Gastroesophageal sphincter (tissue), 3 donors: ENCODE measurements at regions not wholly inside any gene's neighbourhood (a gene's known extent, or its start where the extent isn't known, plus 50 kb on each side); places are given as distances from the start of the nearest gene placed in this dataset.
"Not testable (repeated sequence)": the region's sequence is repeated elsewhere in the genome, so short reads cannot be mapped to it uniquely, and the experiment has no call there.

Experiments
- CTCF ChIP-seq, 4 experiments: fragments of 200-600 bp in 2 of 4; fragments of 450-650 bp in 2 of 4; sonication (generic) in 1 of 4; IDR thresholded peaks; one replicate each; pipeline ENCODE4 v1.5.1; 2017 to 2019; ENCODE audit warnings: antibody characterized with exemption in 4 of 4, mild to moderate bottlenecking in 2 of 4, moderate library complexity in 2 of 4
- EP300 ChIP-seq: sonication (generic); formaldehyde crosslinking; IDR thresholded peaks from one replicate; pipeline ENCODE4 v1.6.1; 2017; ENCODE audit warnings: antibody characterized with exemption, mild to moderate bottlenecking
- POLR2A ChIP-seq, 2 donors: fragments of 450-650 bp; IDR thresholded peaks; one replicate each; pipeline ENCODE4 v1.6.1; 2017; ENCODE audit warnings: antibody characterized with exemption in 2 of 2, mild to moderate bottlenecking in 2 of 2, moderate library complexity in 1 of 2
- POLR2AphosphoS5 ChIP-seq: sonication (generic); formaldehyde crosslinking; IDR thresholded peaks from one replicate; pipeline ENCODE4 v1.6.1; 2017; ENCODE audit warnings: antibody characterized with exemption

GRCh38 chr10:65054701-65055100, 1533.5 kb downstream of the REEP3 start:
- not testable (repeated sequence) for TF ChIP-seq CTCF (IDR thresholded peaks at IDR 0.05); POLR2A (IDR thresholded peaks at IDR 0.05); POLR2AphosphoS5; EP300
